SJSA1 (cell line): ENCODE measurements at regions not wholly inside any gene's neighbourhood (a gene's known extent, or its start where the extent isn't known, plus 50 kb on each side); places are given as distances from the start of the nearest gene placed in this dataset.

Experiments
- DNase-seq, 2 experiments: peaks; one replicate each; pipeline ENCODE4 v3.0.0-alpha.2; 2015 to 2020; ENCODE audit warnings: low spot score in 2 of 2, low read depth in 1 of 2
- H3K27ac ChIP-seq: fragments of 250-450 bp; sonication (Bioruptor Pico); 2 replicates; pipeline ENCODE4 v1.5.1; 2020; ENCODE audit warnings: mild to moderate bottlenecking, moderate library complexity
- H3K27me3 ChIP-seq: fragments of 250-450 bp; sonication (Bioruptor Pico); replicated peaks from 2 replicates; pipeline ENCODE4 v1.5.1; 2020; ENCODE audit warnings: mild to moderate bottlenecking, moderate library complexity
- H3K36me3 ChIP-seq: fragments of 250-450 bp; sonication (Bioruptor Pico); 2 replicates; pipeline ENCODE4 v1.5.1; 2020; ENCODE audit warnings: mild to moderate bottlenecking
- H3K4me1 ChIP-seq: fragments of 250-450 bp; sonication (Bioruptor Pico); replicated peaks from 2 replicates; pipeline ENCODE4 v1.6.1; 2021; ENCODE audit warnings: mild to moderate bottlenecking
- H3K4me3 ChIP-seq: fragments of 250-450 bp; sonication (Bioruptor Pico); 2 replicates; pipeline ENCODE4 v1.5.1; 2020; ENCODE audit warnings: mild to moderate bottlenecking
- H3K9me3 ChIP-seq: fragments of 250-450 bp; sonication (Bioruptor Pico); replicated peaks from 2 replicates; pipeline ENCODE4 v1.5.1; 2020; ENCODE audit warnings: mild to moderate bottlenecking

GRCh38 chr9:27861887-27862286, 288.6 kb upstream of the C9orf72 start:
- H3K27me3 ChIP-seq, result no peaks in the 10 kb centered on the region
- H3K9me3 ChIP-seq, result no peaks in the 10 kb centered on the region
- H3K4me3 ChIP-seq, result no peak overlapping the region
- H3K27ac ChIP-seq, result no peak overlapping the region
- H3K4me1 ChIP-seq, result no peaks in the 10 kb centered on the region
- no peak for DNase-seq
- no peaks in the 10 kb centered on the region for H3K36me3 ChIP-seq

- no peak for DNase-seq
- H3K27me3 ChIP-seq, result no peaks in the 10 kb centered on the region
- no peaks in the 10 kb centered on the region for H3K9me3 ChIP-seq
- H3K36me3 ChIP-seq, result no peaks in the 10 kb centered on the region
- no peaks in the 10 kb centered on the region for H3K4me1 ChIP-seq
- H3K27ac ChIP-seq, result no peak overlapping the region
- no peak overlapping the region for H3K4me3 ChIP-seq
These were observed 291.6 kb upstream of the C9orf72 start for GRCh38 chr9:27864644-27865438.

- Histone ChIP-seq H3K4me3 (no peak overlapping the region), H3K4me1 (no peaks in the 10 kb centered on the region), H3K27ac (no peak overlapping the region)
These were observed 293.5 kb upstream of the C9orf72 start for GRCh38 chr9:27866741-27867140.

GRCh38 chr9:27870404-27870803, 297.1 kb upstream of the C9orf72 start:
- no peak overlapping the region for H3K4me3 ChIP-seq
- H3K27me3 ChIP-seq, result no peaks in the 10 kb centered on the region
- H3K36me3 ChIP-seq, result no peaks in the 10 kb centered on the region
- no peak overlapping the region for H3K27ac ChIP-seq
- no peak for DNase-seq
- no peaks in the 10 kb centered on the region for H3K4me1 ChIP-seq
- no peaks in the 10 kb centered on the region for H3K9me3 ChIP-seq

More at GRCh38 chr9:27866741-27867140, 293.5 kb upstream of the C9orf72 start:
- no peak for DNase-seq
- H3K9me3 ChIP-seq, result no peaks in the 10 kb centered on the region
- H3K36me3 ChIP-seq, result no peaks in the 10 kb centered on the region
- H3K27me3 ChIP-seq, result no peaks in the 10 kb centered on the region

DNA sequence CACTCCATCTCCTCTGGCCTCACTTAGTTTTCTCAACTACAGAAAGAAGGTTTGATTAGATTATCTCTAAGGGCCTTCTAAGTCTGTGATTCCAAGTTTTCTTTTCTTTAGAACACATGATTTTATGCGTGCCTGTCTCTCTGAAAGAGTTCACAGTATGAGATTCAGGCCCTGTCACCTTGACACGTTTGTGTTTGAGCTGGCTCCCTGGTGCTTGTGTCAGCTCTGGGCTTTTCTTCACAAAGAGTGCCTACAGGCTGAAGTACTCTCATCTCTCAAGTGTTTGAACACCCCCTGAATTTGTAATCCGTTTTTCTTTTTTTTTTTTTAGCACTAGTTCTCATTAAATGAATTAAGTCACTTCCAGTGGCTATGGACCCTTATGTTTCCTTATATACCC, 306.9 kb upstream of the C9orf72 start:
- no peak for DNase-seq
- H3K36me3 ChIP-seq, result no peaks in the 10 kb centered on the region
- no peaks in the 10 kb centered on the region for H3K9me3 ChIP-seq
- H3K27ac ChIP-seq, result no peak overlapping the region
- H3K4me1 ChIP-seq, result no peaks in the 10 kb centered on the region
- H3K27me3 ChIP-seq, result no peaks in the 10 kb centered on the region
- no peak overlapping the region for H3K4me3 ChIP-seq

- no peaks in the 10 kb centered on the region for H3K9me3 ChIP-seq
- no peaks in the 10 kb centered on the region for H3K4me1 ChIP-seq
- DNase-seq, result no peak
- no peaks in the 10 kb centered on the region for H3K27me3 ChIP-seq
- H3K4me3 ChIP-seq, result no peak overlapping the region
- H3K27ac ChIP-seq, result no peak overlapping the region
- no peaks in the 10 kb centered on the region for H3K36me3 ChIP-seq
These were observed 307.4 kb upstream of the C9orf72 start for GRCh38 chr9:27880635-27881034.

GRCh38 chr9:27888661-27889295, 315.5 kb upstream of the C9orf72 start:
- Histone ChIP-seq H3K27me3 (no peaks in the 10 kb centered on the region), H3K9me3 (no peaks in the 10 kb centered on the region), H3K36me3 (no peaks in the 10 kb centered on the region), H3K4me3 (no peak overlapping the region), H3K27ac (no peak overlapping the region), H3K4me1 (no peaks in the 10 kb centered on the region)
- no peak for DNase-seq

- no peak overlapping the region for H3K4me3 ChIP-seq
- no peak for DNase-seq
- H3K9me3 ChIP-seq, result no peaks in the 10 kb centered on the region
- no peaks in the 10 kb centered on the region for H3K36me3 ChIP-seq
- H3K4me1 ChIP-seq, result no peaks in the 10 kb centered on the region
- H3K27me3 ChIP-seq, result no peaks in the 10 kb centered on the region
- no peak overlapping the region for H3K27ac ChIP-seq
These were observed 351.2 kb upstream of the C9orf72 start for GRCh38 chr9:27924502-27924901.

DNA sequence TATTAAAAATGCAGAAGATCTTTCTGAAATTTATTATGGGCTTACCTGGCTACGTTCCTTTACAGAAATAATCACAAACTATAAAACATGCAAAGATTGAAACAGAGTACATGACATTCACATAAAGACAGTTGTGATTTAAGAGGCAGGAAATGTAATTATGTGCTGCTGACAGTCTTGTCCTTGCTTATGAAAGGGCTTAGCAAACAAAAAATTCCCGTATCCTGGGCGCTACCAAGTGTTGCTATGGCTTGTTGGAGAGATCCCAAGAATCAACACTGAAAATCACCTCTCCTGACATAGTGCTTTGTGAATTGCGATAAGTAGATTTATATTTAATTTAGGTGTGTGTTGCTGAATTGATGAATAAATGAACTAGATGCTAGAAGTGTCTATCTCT, 352.5 kb upstream of the C9orf72 start:
- H3K9me3 ChIP-seq, result no peaks in the 10 kb centered on the region
- no peaks in the 10 kb centered on the region for H3K27me3 ChIP-seq
- H3K36me3 ChIP-seq, result no peaks in the 10 kb centered on the region
- no peak for DNase-seq
- H3K4me3 ChIP-seq, result no peak overlapping the region
- no peak overlapping the region for H3K27ac ChIP-seq
- no peaks in the 10 kb centered on the region for H3K4me1 ChIP-seq

DNA sequence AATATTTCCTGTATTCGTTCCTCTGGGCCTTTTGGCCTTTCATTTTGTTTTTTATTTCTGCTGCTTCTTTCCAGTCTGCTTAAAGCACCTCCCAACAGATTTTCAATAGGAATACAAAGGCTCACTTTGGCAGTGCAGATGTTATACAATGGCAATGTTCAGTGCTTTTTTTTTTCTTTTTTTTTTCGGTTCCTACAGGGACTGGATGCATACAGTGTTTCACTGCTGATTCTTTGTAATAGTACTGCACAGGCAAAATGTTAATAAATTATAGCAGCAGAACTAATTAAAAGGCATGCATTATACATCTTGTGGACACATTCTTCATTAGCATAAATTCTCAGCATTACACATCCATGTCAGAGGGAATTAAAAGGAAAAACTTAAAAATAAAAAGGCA, 356.6 kb upstream of the C9orf72 start:
- H3K9me3 ChIP-seq, result no peaks in the 10 kb centered on the region

DNA sequence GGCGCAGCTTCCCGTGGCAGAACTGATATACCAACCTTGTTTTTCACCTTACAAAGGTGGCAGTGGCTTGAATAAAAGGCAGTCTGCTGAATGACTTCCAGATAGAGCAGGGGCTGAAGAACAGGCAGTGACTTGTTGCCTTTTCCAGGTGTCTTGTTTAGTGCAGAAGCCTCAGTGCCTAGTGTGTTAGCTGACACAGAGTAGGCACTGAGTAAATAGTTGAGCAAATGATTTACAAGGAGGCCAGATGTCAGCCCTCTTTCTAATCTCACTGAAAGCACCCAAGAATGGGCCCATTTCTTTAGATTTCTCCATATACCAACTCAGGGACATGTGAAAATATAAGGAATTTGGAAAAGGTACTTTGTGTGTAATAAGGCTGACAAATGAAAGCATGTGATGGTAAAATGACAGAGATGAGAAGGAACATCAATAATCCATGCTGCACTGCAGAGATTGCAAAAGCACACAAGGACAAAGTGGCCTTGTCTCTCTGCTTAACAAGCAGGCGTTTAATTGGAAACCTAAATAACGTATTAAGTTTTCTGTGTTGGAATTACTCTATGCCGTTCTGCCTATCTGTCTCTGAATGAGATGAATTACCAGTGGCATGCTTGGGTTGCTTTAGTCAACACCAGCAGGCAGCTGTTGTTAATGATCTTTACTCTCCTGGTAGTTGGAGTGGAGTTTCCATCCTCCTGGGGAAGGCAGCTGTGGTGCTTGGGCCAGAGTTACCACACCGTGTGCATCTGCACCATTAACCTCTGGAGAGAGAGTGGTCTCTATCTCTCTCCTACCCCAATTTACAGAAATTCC, 360.1 kb upstream of the C9orf72 start:
- no peaks in the 10 kb centered on the region for H3K27me3 ChIP-seq
- no peaks in the 10 kb centered on the region for H3K4me1 ChIP-seq
- H3K36me3 ChIP-seq, result no peaks in the 10 kb centered on the region
- no peaks in the 10 kb centered on the region for H3K9me3 ChIP-seq
- H3K27ac ChIP-seq, result no peak overlapping the region
- DNase-seq, result no peak
- H3K4me3 ChIP-seq, result no peak overlapping the region

More for the DNA sequence above, 356.6 kb upstream of the C9orf72 start:
- Histone ChIP-seq H3K27ac (no peak overlapping the region), H3K4me1 (no peaks in the 10 kb centered on the region), H3K36me3 (no peaks in the 10 kb centered on the region), H3K27me3 (no peaks in the 10 kb centered on the region), H3K4me3 (no peak overlapping the region)
- DNase-seq, result no peak

- Histone ChIP-seq H3K27ac (no peak overlapping the region), H3K27me3 (no peaks in the 10 kb centered on the region), H3K9me3 (no peaks in the 10 kb centered on the region), H3K4me1 (no peaks in the 10 kb centered on the region), H3K4me3 (no peak overlapping the region), H3K36me3 (no peaks in the 10 kb centered on the region)
- DNase-seq, result no peak
These were observed 361.2 kb upstream of the C9orf72 start for GRCh38 chr9:27934471-27934870.

GRCh38 chr9:27939186-27939585, 365.9 kb upstream of the C9orf72 start:
- H3K9me3 ChIP-seq, result no peaks in the 10 kb centered on the region
- no peak overlapping the region for H3K4me3 ChIP-seq
- H3K27me3 ChIP-seq, result no peaks in the 10 kb centered on the region
- no peaks in the 10 kb centered on the region for H3K4me1 ChIP-seq
- DNase-seq, result no peak
- no peaks in the 10 kb centered on the region for H3K36me3 ChIP-seq
- H3K27ac ChIP-seq, result no peak overlapping the region

GRCh38 chr9:27940535-27940934, 367.3 kb upstream of the C9orf72 start:
- no peaks in the 10 kb centered on the region for H3K4me1 ChIP-seq
- H3K4me3 ChIP-seq, result no peak overlapping the region
- no peaks in the 10 kb centered on the region for H3K9me3 ChIP-seq
- no peaks in the 10 kb centered on the region for H3K36me3 ChIP-seq
- H3K27me3 ChIP-seq, result no peaks in the 10 kb centered on the region
- DNase-seq, result no peak
- no peak overlapping the region for H3K27ac ChIP-seq
